Mesothelial cell of epicardium (in vitro differentiated cells): ENCODE measurements at regions not wholly inside any gene's neighbourhood (a gene's known extent, or its start where the extent isn't known, plus 50 kb on each side); places are given as distances from the start of the nearest gene placed in this dataset.

Experiments used
- DNase-seq, 2 experiments: peaks; one replicate each; pipeline ENCODE4 v3.0.0; 2021; ENCODE audit warnings: low spot score in 2 of 2; ENCODE audit not compliant: unreplicated experiment in 2 of 2
- H3K27ac Mint-ChIP-seq: 2 replicates; pipeline ENCODE4 v1.8.0; 2021; ENCODE audit warnings: mixed read lengths
- H3K27me3 Mint-ChIP-seq: 2 replicates; pipeline ENCODE4 v1.8.0; 2021; ENCODE audit warnings: low read depth, mixed read lengths
- H3K36me3 Mint-ChIP-seq: 2 replicates; pipeline ENCODE4 v1.8.0; 2021; ENCODE audit warnings: mixed read lengths
- H3K4me1 Mint-ChIP-seq: 2 replicates; pipeline ENCODE4 v1.8.0; 2021; ENCODE audit warnings: mixed read lengths
- H3K4me3 Mint-ChIP-seq: 2 replicates; pipeline ENCODE4 v1.8.0; 2021; ENCODE audit warnings: mild to moderate bottlenecking, moderate library complexity, mixed read lengths
- H3K9me3 Mint-ChIP-seq: 2 replicates; pipeline ENCODE4 v1.8.0; 2021; ENCODE audit warnings: mixed read lengths
- CTCF ChIP-seq: fragments of 200-600 bp; sonication (generic); IDR thresholded peaks from one replicate; pipeline ENCODE4 v1.5.0; 2021; ENCODE audit warnings: antibody characterized with exemption; ENCODE audit not compliant: unreplicated experiment

GRCh38 chr5:13516195-13516594 is 428.3 kb downstream of the DNAH5 start:
- no peak overlapping the region for H3K27ac Mint-ChIP-seq
- H3K27me3 Mint-ChIP-seq, result peaks cover 34% of the 10 kb centered on the region
- H3K4me3 Mint-ChIP-seq, result no peak overlapping the region
- H3K36me3 Mint-ChIP-seq, result no peaks in the 10 kb centered on the region
- no peak for TF ChIP-seq CTCF
- H3K4me1 Mint-ChIP-seq, result no peaks in the 10 kb centered on the region
- DNase-seq, result no peak
- no peaks in the 10 kb centered on the region for H3K9me3 Mint-ChIP-seq

DNA sequence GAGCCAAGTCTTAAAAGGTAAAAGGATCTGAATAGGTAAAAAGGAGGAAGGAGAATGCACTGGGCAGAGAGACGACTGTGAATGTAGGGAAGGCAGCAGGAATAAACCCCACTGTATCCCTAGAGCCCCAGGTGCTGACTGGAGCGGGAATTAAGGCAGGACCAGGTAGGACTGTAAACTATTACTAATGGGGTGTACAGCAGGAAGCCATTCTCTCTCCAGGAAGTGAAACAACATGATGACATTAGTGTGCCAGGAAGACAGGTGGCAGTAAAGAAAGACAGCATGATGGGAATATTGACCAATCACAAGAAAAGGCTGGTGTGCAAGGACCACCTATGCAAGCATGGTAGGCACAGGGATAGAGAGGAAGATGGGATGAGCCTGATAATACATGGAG is 433.0 kb downstream of the DNAH5 start:
- Mint-ChIP-seq H3K27ac (no peak overlapping the region), H3K4me3 (no peak overlapping the region), H3K36me3 (no peaks in the 10 kb centered on the region), H3K9me3 (peaks cover 4% of the 10 kb centered on the region), H3K4me1 (peaks cover 3% of the 10 kb centered on the region), H3K27me3 (peaks cover 31% of the 10 kb centered on the region)
- TF ChIP-seq CTCF, result no peak
- DNase-seq, result no peak

- no peaks in the 10 kb centered on the region for H3K36me3 Mint-ChIP-seq
- no peak for DNase-seq
- H3K4me1 Mint-ChIP-seq, result peaks cover 6% of the 10 kb centered on the region
- peaks cover 4% of the 10 kb centered on the region for H3K9me3 Mint-ChIP-seq
- TF ChIP-seq CTCF, result no peak
- H3K4me3 Mint-ChIP-seq, result no peak overlapping the region
- no peak overlapping the region for H3K27ac Mint-ChIP-seq
- H3K27me3 Mint-ChIP-seq, result peaks cover 30% of the 10 kb centered on the region
Measured at GRCh38 chr5:13510616-13511015, 433.9 kb downstream of the DNAH5 start.

DNA sequence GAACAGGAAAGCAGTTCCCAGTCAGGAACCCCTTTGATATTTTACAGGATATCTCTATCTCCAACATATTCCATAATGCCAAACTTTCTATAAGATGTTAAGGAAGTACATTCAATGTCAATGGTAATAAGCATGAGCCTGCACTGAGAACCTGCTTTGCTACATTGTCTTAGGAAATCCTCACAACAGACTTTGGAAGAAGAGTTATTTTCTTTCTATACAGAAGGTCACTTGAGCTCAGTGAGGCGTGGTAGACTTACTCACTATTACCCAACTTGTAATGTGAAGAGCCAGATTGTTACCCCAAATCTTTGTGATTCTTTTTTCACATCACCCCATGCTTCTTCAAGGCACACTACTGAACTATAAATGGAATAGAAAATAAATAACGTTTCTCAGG is 435.9 kb downstream of the DNAH5 start:
- H3K4me1 Mint-ChIP-seq, result peaks cover 6% of the 10 kb centered on the region
- H3K9me3 Mint-ChIP-seq, result peaks cover 4% of the 10 kb centered on the region
- TF ChIP-seq CTCF, result no peak
- no peak overlapping the region for H3K4me3 Mint-ChIP-seq
- peaks cover 19% of the 10 kb centered on the region for H3K27me3 Mint-ChIP-seq
- no peaks in the 10 kb centered on the region for H3K36me3 Mint-ChIP-seq
- H3K27ac Mint-ChIP-seq, result no peak overlapping the region
- DNase-seq, result no peak

DNA sequence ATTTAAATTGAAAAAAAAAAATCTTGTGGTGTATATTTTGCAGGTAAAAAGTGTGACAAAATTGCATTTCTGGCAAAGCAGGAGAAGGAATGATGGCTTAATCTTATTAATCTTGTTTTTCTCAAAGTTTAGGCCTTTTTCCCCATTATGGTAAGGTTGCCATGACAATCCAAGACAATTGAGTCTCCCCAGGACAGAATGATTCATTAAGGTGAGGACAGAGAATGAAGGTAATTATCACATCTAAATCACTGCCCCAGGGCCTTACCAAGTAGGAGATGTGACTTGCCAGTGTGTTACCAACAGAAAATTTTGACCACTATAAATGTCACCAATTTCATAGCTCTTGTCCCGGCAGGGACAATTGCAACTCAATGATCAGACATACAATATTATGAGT is 439.2 kb downstream of the DNAH5 start:
- DNase-seq, result no peak
- peaks cover 17% of the 10 kb centered on the region for H3K27me3 Mint-ChIP-seq
- no peak overlapping the region for H3K4me3 Mint-ChIP-seq
- TF ChIP-seq CTCF, result no peak
- no peak overlapping the region for H3K27ac Mint-ChIP-seq
- peaks cover 6% of the 10 kb centered on the region for H3K4me1 Mint-ChIP-seq
- H3K9me3 Mint-ChIP-seq, result peaks cover 4% of the 10 kb centered on the region
- no peaks in the 10 kb centered on the region for H3K36me3 Mint-ChIP-seq

GRCh38 chr5:13503017-13503416 is 441.5 kb downstream of the DNAH5 start:
- H3K9me3 Mint-ChIP-seq, result no peaks in the 10 kb centered on the region
- no peak overlapping the region for H3K27ac Mint-ChIP-seq
- TF ChIP-seq CTCF, result no peak
- H3K4me3 Mint-ChIP-seq, result no peak overlapping the region
- DNase-seq, result no peak
- peaks cover 11% of the 10 kb centered on the region for H3K4me1 Mint-ChIP-seq
- no peaks in the 10 kb centered on the region for H3K36me3 Mint-ChIP-seq
- H3K27me3 Mint-ChIP-seq, result peaks cover 9% of the 10 kb centered on the region
